GM12878 (cell line): ENCODE measurements at regions not wholly inside any gene's neighbourhood (a gene's known extent, or its start where the extent isn't known, plus 50 kb on each side); places are given as distances from the start of the nearest gene placed in this dataset.

Experiments used
- ATAC-seq: fragments of 200-7000 bp; cut with Tn5 transposase; 3 replicates; pipeline ENCODE4 v1.9.1; 2020; ENCODE audit warnings: mild to moderate bottlenecking, moderate library complexity
- BruUV-seq: library from RNA; stranded (reverse); fragments of 400-500 nt; replicated peaks from 2 replicates; lab custom pipeline; 2021; lab: Mats Ljungman, UMichigan
- CTCF ChIA-PET: fragments of 300-600 bp; sonication (Branson Sonifier 250); formaldehyde crosslinking; extraction: SDS; loops from one replicate; lab custom pipeline; 2021; ENCODE audit warnings: inconsistent platforms; lab: Yijun Ruan, JAX
- POLR2A ChIA-PET: fragments of 350-600 bp; formaldehyde crosslinking; extraction: SDS; loops from one replicate; lab custom pipeline; 2021; ENCODE audit warnings: inconsistent platforms; lab: Charles Lee
- RAD21 ChIA-PET: fragments of 300-600 bp; sonication (Branson Sonifier 250); formaldehyde crosslinking; loops from one replicate; lab custom pipeline; 2023; ENCODE audit warnings: antibody characterized with exemption; ENCODE audit not compliant: unreplicated experiment; lab: Charles Lee
- SMC1A ChIA-PET: fragments of 300-600 bp; sonication (Branson Sonifier 250); formaldehyde crosslinking; loops from one replicate; lab custom pipeline; 2023; ENCODE audit not compliant: unreplicated experiment, uncharacterized antibody; lab: Charles Lee
- DNase-seq: peaks from one replicate; pipeline ENCODE4 v3.0.0-alpha.2; 2011; ENCODE audit warnings: low read depth, low spot score
- FAIRE-seq: peaks from 3 replicates; lab custom pipeline; 2011; peaks lifted over from hg19 to GRCh38; lab: Jason Lieb, UNC
- H2AFZ ChIP-seq: 2 replicates; pipeline ENCODE4 v1.6.0; 2011; ENCODE audit warnings: low read depth, low read length, control low read depth; ENCODE audit not compliant: control insufficient read depth
- H3K27ac ChIP-seq: 2 replicates; pipeline ENCODE4 v1.5.1; 2011; ENCODE audit warnings: control low read depth; ENCODE audit not compliant: control insufficient read depth, insufficient read depth
- H3K27me3 ChIP-seq, 2 experiments: replicated peaks in 1 of 2; 2 replicates each; pipeline versions ENCODE4 v1.6.0 to v1.6.1; 2011; ENCODE audit warnings: low read length in 1 of 2; ENCODE audit not compliant: control insufficient read depth in 2 of 2, insufficient read depth in 2 of 2
- H3K36me3 ChIP-seq, 2 experiments: 2 replicates each; pipeline ENCODE4 v1.5.1; 2011; ENCODE audit warnings: low read length in 1 of 2; ENCODE audit not compliant: control insufficient read depth in 2 of 2, insufficient read depth in 2 of 2
- H3K4me1 ChIP-seq: 2 replicates; pipeline ENCODE4 v1.6.1; 2011; ENCODE audit warnings: mild to moderate bottlenecking, low read length, moderate library complexity, mixed read lengths; ENCODE audit not compliant: control insufficient read depth, insufficient read depth
- H3K4me2 ChIP-seq: 2 replicates; pipeline ENCODE4 v1.6.0; 2011; ENCODE audit warnings: control low read depth; ENCODE audit not compliant: control insufficient read depth, insufficient read depth
- H3K4me3 ChIP-seq: fragments of 200-600 bp; sonication (generic); 2 replicates; pipeline ENCODE4 v1.5.1; 2016
- H3K79me2 ChIP-seq: 2 replicates; pipeline ENCODE4 v1.6.0; 2011; ENCODE audit warnings: low read length; ENCODE audit not compliant: control insufficient read depth, insufficient read depth
- H3K9ac ChIP-seq: 2 replicates; pipeline ENCODE4 v1.8.0; 2011; ENCODE audit warnings: low read length, control low read depth, mixed read lengths; ENCODE audit not compliant: control insufficient read depth, insufficient read depth
- H3K9me3 ChIP-seq: replicated peaks from 3 replicates; pipeline ENCODE4 v1.5.1; 2011; ENCODE audit warnings: mild to moderate bottlenecking, low read length; ENCODE audit not compliant: control insufficient read depth, insufficient read depth
- H4K20me1 ChIP-seq: 2 replicates; pipeline ENCODE4 v1.6.0; 2011; ENCODE audit not compliant: control insufficient read depth, insufficient read depth
- EZH2 ChIP-seq: IDR thresholded peaks from 2 replicates; pipeline ENCODE4 v1.6.1; 2012; ENCODE audit warnings: low read depth, mild to moderate bottlenecking, control low read depth, inconsistent platforms, low read length, borderline replicate concordance; ENCODE audit not compliant: control insufficient read depth
- SIN3A ChIP-seq: IDR thresholded peaks from 2 replicates; pipeline ENCODE4 v1.6.1; 2012; ENCODE audit warnings: low read depth, low read length, improper control_type of control experiment
- SREBF1 ChIP-seq: IDR thresholded peaks from 2 replicates; pipeline ENCODE4 v1.6.1; 2012; ENCODE audit warnings: mild to moderate bottlenecking, low read length
- TBL1XR1 ChIP-seq: IDR thresholded peaks from 2 replicates; pipeline ENCODE4 v1.6.1; 2012; ENCODE audit warnings: low read depth, low read length, improper control_type of control experiment
- WGBS: methylation state at CpG from one replicate; pipeline ENCODE4 v1.1.6; 2016; ENCODE audit warnings: low lambda C conversion rate; ENCODE audit not compliant: insufficient replicate concordance, insufficient coverage; ENCODE audit errors: missing lambda C conversion rate; 5-methylcytosine and 5-hydroxymethylcytosine counted together
- in situ Hi-C: fragments of 300-500 bp; cut with MboI; formaldehyde crosslinking; loops from 9 replicates; pipeline ENCODE4 v1.14.3; 2018; ENCODE audit warnings: mixed read lengths
- intact Hi-C: fragments of 100-400 bp; cut with micrococcal nuclease; formaldehyde crosslinking; loops from one replicate; pipeline ENCODE4 v1.14.2; 2022; ENCODE audit not compliant: unreplicated experiment
- TF ChIP-seq, protein P1 (sequence below): fragments of 150-350 bp; IDR thresholded peaks from 2 replicates; pipeline ENCODE4 v1.6.1; 2016; ENCODE audit warnings: low read depth, low read length

GRCh38 chr13:111484141-111484925 lies 163.9 kb downstream of the TEX29 start:
- H3K27me3 ChIP-seq = no peaks in the 10 kb centered on the region
- DNase-seq (no peak), ATAC-seq (no peak), FAIRE-seq (no peak)
- no peaks in the 10 kb centered on the region for H3K4me1 ChIP-seq
- intact Hi-C loops = no loop called here
- H3K4me3 ChIP-seq = no peak overlapping the region
- SMC1A ChIA-PET = no interaction called here
- H4K20me1 ChIP-seq = no peaks in the 10 kb centered on the region
- H3K9me3 ChIP-seq = no peaks in the 10 kb centered on the region; the same call in 2 of the 3 replicates
- no peaks in the 10 kb centered on the region for H3K79me2 ChIP-seq
- H3K36me3 ChIP-seq = no peaks in the 10 kb centered on the region
- no peak overlapping the region for H2AFZ ChIP-seq
- H3K9ac ChIP-seq = no peak overlapping the region
- TF ChIP-seq SIN3A = no peak
- no peak for TF ChIP-seq TBL1XR1
- TF ChIP-seq SREBF1 = no peak
- TF ChIP-seq EZH2 = no peak
- TF ChIP-seq, all 136 proteins: peak for 0
- POLR2A ChIA-PET = no interaction called here
- no peak overlapping the region for H3K4me2 ChIP-seq
- 37% methylated on average over 22 of the region's 22 CpGs for WGBS
- H3K27ac ChIP-seq = no peak overlapping the region
- in situ Hi-C loops = no loop called here
- RAD21 ChIA-PET = no interaction called here
- CTCF ChIA-PET = no interaction called here
- no TSS peak for BruUV-seq

GRCh38 chr13:111484959-111485358 lies 164.5 kb downstream of the TEX29 start:
- Histone ChIP-seq H3K36me3 (no peaks in the 10 kb centered on the region), H4K20me1 (no peaks in the 10 kb centered on the region), H3K4me1 (no peaks in the 10 kb centered on the region), H3K9me3 (no peaks in the 10 kb centered on the region; the same call in 2 of the 3 replicates), H2AFZ (no peak overlapping the region), H3K4me2 (no peak overlapping the region), H3K27ac (no peak overlapping the region), H3K27me3 (no peaks in the 10 kb centered on the region), H3K9ac (no peak overlapping the region), H3K79me2 (no peaks in the 10 kb centered on the region), H3K4me3 (no peak overlapping the region)
- no peak for FAIRE-seq
- in situ Hi-C loops = no loop called here
- 52% methylated on average over 7 of the region's 7 CpGs for WGBS
- SMC1A ChIA-PET = no interaction called here
- TF ChIP-seq, protein P1, sequence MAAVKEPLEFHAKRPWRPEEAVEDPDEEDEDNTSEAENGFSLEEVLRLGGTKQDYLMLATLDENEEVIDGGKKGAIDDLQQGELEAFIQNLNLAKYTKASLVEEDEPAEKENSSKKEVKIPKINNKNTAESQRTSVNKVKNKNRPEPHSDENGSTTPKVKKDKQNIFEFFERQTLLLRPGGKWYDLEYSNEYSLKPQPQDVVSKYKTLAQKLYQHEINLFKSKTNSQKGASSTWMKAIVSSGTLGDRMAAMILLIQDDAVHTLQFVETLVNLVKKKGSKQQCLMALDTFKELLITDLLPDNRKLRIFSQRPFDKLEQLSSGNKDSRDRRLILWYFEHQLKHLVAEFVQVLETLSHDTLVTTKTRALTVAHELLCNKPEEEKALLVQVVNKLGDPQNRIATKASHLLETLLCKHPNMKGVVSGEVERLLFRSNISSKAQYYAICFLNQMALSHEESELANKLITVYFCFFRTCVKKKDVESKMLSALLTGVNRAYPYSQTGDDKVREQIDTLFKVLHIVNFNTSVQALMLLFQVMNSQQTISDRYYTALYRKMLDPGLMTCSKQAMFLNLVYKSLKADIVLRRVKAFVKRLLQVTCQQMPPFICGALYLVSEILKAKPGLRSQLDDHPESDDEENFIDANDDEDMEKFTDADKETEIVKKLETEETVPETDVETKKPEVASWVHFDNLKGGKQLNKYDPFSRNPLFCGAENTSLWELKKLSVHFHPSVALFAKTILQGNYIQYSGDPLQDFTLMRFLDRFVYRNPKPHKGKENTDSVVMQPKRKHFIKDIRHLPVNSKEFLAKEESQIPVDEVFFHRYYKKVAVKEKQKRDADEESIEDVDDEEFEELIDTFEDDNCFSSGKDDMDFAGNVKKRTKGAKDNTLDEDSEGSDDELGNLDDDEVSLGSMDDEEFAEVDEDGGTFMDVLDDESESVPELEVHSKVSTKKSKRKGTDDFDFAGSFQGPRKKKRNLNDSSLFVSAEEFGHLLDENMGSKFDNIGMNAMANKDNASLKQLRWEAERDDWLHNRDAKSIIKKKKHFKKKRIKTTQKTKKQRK = no peak
- CTCF ChIA-PET = no interaction called here
- DNase-seq = no peak
- no TSS peak for BruUV-seq
- POLR2A ChIA-PET = no interaction called here
- RAD21 ChIA-PET = no interaction called here
- intact Hi-C loops = no loop called here
- no peak for ATAC-seq
